GM23338 (cell line): ENCODE measurements at regions not wholly inside any gene's neighbourhood (a gene's known extent, or its start where the extent isn't known, plus 50 kb on each side); places are given as distances from the start of the nearest gene placed in this dataset.

Experiments
- ATAC-seq: fragments of 200-7000 bp; cut with Tn5 transposase; 3 replicates; pipeline ENCODE4 v1.9.1; 2020
- DNase-seq: peaks from one replicate; pipeline ENCODE4 v3.0.0-alpha.2; 2015; ENCODE audit warnings: low spot score
- H2AFZ ChIP-seq: fragments of 200-600 bp; sonication (generic); 2 replicates; pipeline ENCODE4 v1.8.0; 2016; ENCODE audit warnings: antibody characterized with exemption, mild to moderate bottlenecking, moderate library complexity
- H3F3A ChIP-seq: fragments of 200-600 bp; sonication (generic); replicated peaks from 2 replicates; pipeline ENCODE4 v1.8.0; 2017; ENCODE audit warnings: antibody characterized with exemption, mixed run types, low read depth
- H3K27ac ChIP-seq: fragments of 200-600 bp; sonication (generic); 2 replicates; pipeline ENCODE4 v1.6.1; 2016; ENCODE audit warnings: low read depth
- H3K27me3 ChIP-seq: fragments of 200-600 bp; sonication (generic); 2 replicates; pipeline ENCODE4 v1.8.0; 2016; ENCODE audit warnings: mild to moderate bottlenecking, mixed run types, moderate library complexity; ENCODE audit not compliant: insufficient read depth
- H3K36me3 ChIP-seq: fragments of 200-600 bp; sonication (generic); 2 replicates; pipeline ENCODE4 v1.8.0; 2016; ENCODE audit warnings: mild to moderate bottlenecking; ENCODE audit not compliant: insufficient read depth
- H3K4me1 ChIP-seq: fragments of 200-600 bp; sonication (generic); 2 replicates; pipeline ENCODE4 v1.8.0; 2016; ENCODE audit warnings: mild to moderate bottlenecking, moderate library complexity; ENCODE audit not compliant: insufficient read depth
- H3K4me2 ChIP-seq: fragments of 200-600 bp; sonication (generic); 2 replicates; pipeline ENCODE4 v1.7.1; 2017; ENCODE audit warnings: mixed run types
- H3K4me3 ChIP-seq: fragments of 200-600 bp; sonication (generic); 2 replicates; pipeline ENCODE4 v1.6.1; 2016; ENCODE audit warnings: mixed run types
- H3K79me2 ChIP-seq: fragments of 200-600 bp; sonication (generic); replicated peaks from 2 replicates; pipeline ENCODE4 v1.8.0; 2017; ENCODE audit warnings: mild to moderate bottlenecking; ENCODE audit not compliant: insufficient read depth
- H3K9me2 ChIP-seq: fragments of 200-600 bp; sonication (generic); 2 replicates; pipeline ENCODE4 v1.8.0; 2017; ENCODE audit not compliant: insufficient read depth
- H4K20me1 ChIP-seq: fragments of 200-600 bp; sonication (generic); replicated peaks from 2 replicates; pipeline ENCODE4 v1.8.0; 2017; ENCODE audit warnings: mild to moderate bottlenecking; ENCODE audit not compliant: insufficient read depth
- H3K27ac Mint-ChIP-seq: 2 replicates; pipeline ENCODE4 v1.8.0; 2020; ENCODE audit warnings: inconsistent platforms, mild to moderate bottlenecking, moderate library complexity, mixed read lengths
- H3K27me3 Mint-ChIP-seq: 3 replicates; pipeline ENCODE4 v1.8.0; 2022; ENCODE audit warnings: low read depth, mild to moderate bottlenecking, moderate library complexity, mixed read lengths, inconsistent platforms; ENCODE audit not compliant: insufficient read depth, poor library complexity
- H3K36me3 Mint-ChIP-seq: 3 replicates; pipeline ENCODE4 v1.8.0; 2021; ENCODE audit warnings: low read depth, mild to moderate bottlenecking, inconsistent platforms, moderate library complexity, mixed read lengths
- H3K4me1 Mint-ChIP-seq: 3 replicates; pipeline ENCODE4 v1.8.0; 2020; ENCODE audit warnings: mild to moderate bottlenecking, inconsistent platforms, mixed read lengths
- H3K4me3 Mint-ChIP-seq: 3 replicates; pipeline ENCODE4 v1.8.0; 2021; ENCODE audit warnings: moderate library complexity, mild to moderate bottlenecking, inconsistent platforms, mixed read lengths
- H3K9me3 Mint-ChIP-seq: 3 replicates; pipeline ENCODE4 v1.8.0; 2020; ENCODE audit warnings: moderate library complexity, mild to moderate bottlenecking, inconsistent platforms, mixed read lengths
- CTCF ChIP-seq, 2 experiments: fragments of 200-600 bp in 1 of 2; sonication (generic) in 1 of 2; conservative IDR thresholded peaks; 2 replicates each; pipeline versions ENCODE4 v1.5.1 to v1.6.1; 2016 to 2017; ENCODE audit warnings: antibody characterized with exemption in 2 of 2, low read depth in 2 of 2, mild to moderate bottlenecking in 2 of 2, moderate library complexity in 1 of 2
- EZH2 ChIP-seq: fragments of 200-600 bp; sonication (generic); IDR thresholded peaks from one replicate; pipeline ENCODE4 v1.8.0; 2017; ENCODE audit warnings: antibody characterized with exemption, mild to moderate bottlenecking, low read depth; ENCODE audit not compliant: unreplicated experiment
- EZH2phosphoT487 ChIP-seq: fragments of 200-600 bp; sonication (generic); IDR thresholded peaks from one replicate; pipeline ENCODE4 v1.8.1; 2018; ENCODE audit warnings: antibody characterized with exemption; ENCODE audit not compliant: unreplicated experiment
- JUNB ChIP-seq: IDR thresholded peaks from one replicate; pipeline ENCODE4 v1.6.1; 2016; ENCODE audit warnings: antibody characterized with exemption; ENCODE audit not compliant: unreplicated experiment
- POLR2AphosphoS5 ChIP-seq: IDR thresholded peaks from 2 replicates; pipeline ENCODE4 v1.6.1; 2016; ENCODE audit warnings: antibody characterized with exemption, low read depth
- REST ChIP-seq: IDR thresholded peaks from one replicate; pipeline ENCODE4 v1.6.1; 2018; ENCODE audit warnings: antibody characterized with exemption; ENCODE audit not compliant: unreplicated experiment
- STAT1 ChIP-seq: IDR thresholded peaks from one replicate; pipeline ENCODE4 v1.6.1; 2016; ENCODE audit warnings: antibody characterized with exemption; ENCODE audit not compliant: unreplicated experiment
- ZNF114 ChIP-seq: fragments of 250-450 bp; sonication (Bioruptor Pico); IDR thresholded peaks from 2 replicates; pipeline ENCODE4 v1.5.0; 2020; ENCODE audit warnings: mild to moderate bottlenecking, moderate library complexity
- ZNF331 ChIP-seq: fragments of 250-450 bp; sonication (Bioruptor Pico); IDR thresholded peaks from 2 replicates; pipeline ENCODE4 v1.5.0; 2020; ENCODE audit warnings: low read depth, mild to moderate bottlenecking, moderate library complexity

GRCh38 chr1:229832695-229833094 lies 206.6 kb downstream of the URB2 start:
- no peak for DNase-seq
- no peaks in the 10 kb centered on the region for H3K36me3 ChIP-seq
- peak overlapping the region; percentile 23; the same call in 1 of the 2 replicates for H2AFZ ChIP-seq
- H3K27me3 ChIP-seq, result no peaks in the 10 kb centered on the region
- H3K4me2 ChIP-seq, result no peak overlapping the region
- Mint-ChIP-seq H3K27ac (no peak overlapping the region), H3K27me3 (no peaks in the 10 kb centered on the region), H3K36me3 (no peaks in the 10 kb centered on the region), H3K4me3 (no peak overlapping the region), H3K9me3 (no peaks in the 10 kb centered on the region), H3K4me1 (no peaks in the 10 kb centered on the region)
- H3F3A ChIP-seq, result no peaks in the 10 kb centered on the region
- no peak for ATAC-seq
- H3K4me3 ChIP-seq, result no peak overlapping the region
- peaks cover 3% of the 10 kb centered on the region; the same call in 1 of the 2 replicates for H3K9me2 ChIP-seq
- no peak overlapping the region for H3K27ac ChIP-seq
- TF ChIP-seq POLR2AphosphoS5 (no peak), ZNF114 (no peak), ZNF331 (CRISPR knock-in tag) (no peak)
- no peaks in the 10 kb centered on the region for H3K4me1 ChIP-seq
- no peaks in the 10 kb centered on the region for H3K79me2 ChIP-seq
- no peaks in the 10 kb centered on the region; the same call in 1 of the 2 replicates for H4K20me1 ChIP-seq

- no peak overlapping the region for H3K4me3 Mint-ChIP-seq
- H3K4me1 Mint-ChIP-seq, result peaks cover 4% of the 10 kb centered on the region; the same call in 1 of the 3 replicates
- peaks cover 3% of the 10 kb centered on the region for H3K27me3 Mint-ChIP-seq
Measured at GRCh38 chr1:229834230-229834629, 208.2 kb downstream of the URB2 start.

More at GRCh38 chr1:229834230-229834629, 208.2 kb downstream of the URB2 start:
- no peak overlapping the region for H3K4me2 ChIP-seq
- H3K36me3 Mint-ChIP-seq, result no peaks in the 10 kb centered on the region
- no peaks in the 10 kb centered on the region; the same call in 1 of the 2 replicates for H4K20me1 ChIP-seq
- no peak overlapping the region for H3K27ac Mint-ChIP-seq
- no peak overlapping the region for H3K27ac ChIP-seq
- no peak for DNase-seq
- no peaks in the 10 kb centered on the region for H3K79me2 ChIP-seq
- TF ChIP-seq ZNF331 (CRISPR knock-in tag) (no peak), EZH2phosphoT487 (no peak), JUNB (no peak), POLR2AphosphoS5 (no peak), EZH2 (no peak), STAT1 (no peak), REST (no peak), CTCF (conservative IDR thresholded peaks at IDR 0.05; ENCODE audit: low read depth in 2 of 2) (no peak), ZNF114 (no peak)
- peaks cover 3% of the 10 kb centered on the region; the same call in 1 of the 2 replicates for H3K9me2 ChIP-seq
- H3K4me1 ChIP-seq, result peaks cover 7% of the 10 kb centered on the region; the same call in 1 of the 2 replicates
- H3K4me3 ChIP-seq, result no peak overlapping the region
- ATAC-seq, result no peak
- H3F3A ChIP-seq, result no peaks in the 10 kb centered on the region
- no peaks in the 10 kb centered on the region for H3K9me3 Mint-ChIP-seq
- H3K27me3 ChIP-seq, result no peaks in the 10 kb centered on the region
- no peak overlapping the region for H2AFZ ChIP-seq
- no peaks in the 10 kb centered on the region for H3K36me3 ChIP-seq
